Left renal pelvis (tissue), 4 donors: ENCODE measurements at regions not wholly inside any gene's neighbourhood (a gene's known extent, or its start where the extent isn't known, plus 50 kb on each side); places are given as distances from the start of the nearest gene placed in this dataset.
"Not testable (repeated sequence)": the region's sequence is repeated elsewhere in the genome, so short reads cannot be mapped to it uniquely, and the experiment has no call there.

Experiments used
- DNase-seq, 4 donors: peaks; one replicate each; pipeline ENCODE4 v3.0.0-alpha.2; 2013; ENCODE audit warnings: low read depth in 4 of 4, low spot score in 3 of 4

DNA sequence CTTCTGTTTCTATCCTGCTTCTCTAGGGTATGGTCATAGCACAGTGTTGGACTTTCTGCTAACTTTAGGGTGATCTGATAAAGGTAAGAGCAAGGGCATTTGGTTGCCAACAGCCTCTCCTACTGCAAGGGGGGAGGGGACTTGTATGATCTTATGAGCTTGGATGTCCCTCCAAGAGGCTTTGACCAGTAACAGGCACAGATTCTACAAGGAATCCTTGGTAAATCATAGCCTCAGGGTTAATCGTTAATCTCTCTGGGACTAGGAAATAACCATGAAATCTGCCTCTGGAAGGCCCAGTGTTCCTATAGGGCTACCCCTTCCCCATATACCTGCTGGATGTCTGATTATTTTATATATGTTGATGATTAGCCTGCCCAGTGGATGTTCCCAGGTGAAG is 134.8 kb upstream of the TNFSF4 start:
- DNase-seq, result no peak

DNA sequence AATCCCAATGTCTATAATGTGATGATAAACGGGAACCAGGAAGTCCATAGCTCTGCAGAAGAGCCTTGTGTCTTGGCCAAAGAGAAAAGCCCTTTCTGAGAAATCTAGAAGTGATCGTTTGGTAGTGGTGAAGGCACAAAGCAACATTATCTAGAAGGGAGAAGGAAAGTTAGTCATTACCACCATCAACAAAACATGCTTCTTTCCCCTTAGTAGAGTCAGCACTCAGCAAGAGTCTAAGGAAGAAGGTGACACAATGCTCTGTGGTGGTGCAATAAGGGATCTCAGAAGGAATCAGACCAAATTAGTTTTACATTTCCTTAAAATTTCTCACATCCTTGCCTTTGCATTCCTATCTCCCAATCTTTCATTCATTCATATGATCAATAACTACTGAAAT is 134.4 kb upstream of the PRDX6 start:
- no peak for DNase-seq

DNA sequence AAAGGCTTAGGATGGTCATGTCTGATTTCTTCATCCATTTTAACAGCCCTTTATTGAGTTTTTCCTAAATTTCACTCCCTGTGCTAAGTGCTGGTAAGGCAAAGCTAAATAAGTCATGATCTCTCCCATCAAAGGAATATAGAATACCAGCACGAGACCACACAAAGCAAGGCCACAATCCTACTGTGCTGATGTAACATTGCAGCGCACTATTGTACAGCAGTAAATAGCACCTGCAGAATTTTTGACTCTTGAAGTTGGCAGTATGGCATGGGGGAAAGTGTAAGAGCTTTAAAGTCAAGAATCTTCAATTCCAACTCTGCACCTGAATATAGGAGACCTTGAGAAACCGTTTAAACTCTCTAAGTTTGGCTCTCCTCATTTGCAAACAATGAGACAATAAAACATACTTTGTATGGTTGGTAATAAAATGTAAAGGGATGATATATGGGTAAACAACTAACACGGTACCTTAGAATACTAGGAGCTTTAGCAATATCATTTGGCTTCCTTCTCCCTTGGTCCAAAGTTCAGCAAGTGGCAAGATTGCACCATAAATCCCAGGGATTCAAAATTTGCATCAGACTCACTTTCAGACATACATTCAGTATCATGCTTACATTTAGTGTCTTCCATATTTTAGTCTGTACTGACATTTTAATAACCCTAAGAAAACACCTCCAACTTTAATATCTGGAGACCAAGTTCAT is 132.9 kb upstream of the PRDX6 start:
- no peak for DNase-seq

DNA sequence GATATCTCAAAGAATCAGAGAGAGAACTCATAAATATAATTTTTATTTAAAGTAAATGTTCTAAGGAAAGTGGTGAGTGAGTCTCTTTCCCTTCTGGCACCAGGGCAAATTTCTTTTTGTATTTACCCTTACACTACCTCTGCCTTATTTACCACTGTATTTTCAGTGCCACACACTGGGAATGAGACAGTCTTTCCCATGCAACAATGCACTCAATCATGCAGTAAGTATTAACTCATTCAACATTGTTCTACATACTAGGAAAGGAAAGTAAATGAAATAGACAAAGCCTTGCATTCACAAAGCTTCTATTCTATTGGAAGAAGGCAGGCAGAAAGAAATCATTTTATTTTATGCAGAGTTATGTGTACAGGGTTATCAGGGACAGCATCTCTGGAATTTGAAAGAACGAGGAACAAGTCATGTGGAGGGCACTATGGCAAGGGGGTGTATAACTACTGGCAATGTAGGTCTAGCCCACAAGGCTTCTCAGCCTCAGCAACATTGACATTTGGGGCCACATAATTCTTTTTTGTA is 129.8 kb upstream of the PRDX6 start:
- DNase-seq, result no peak

DNA sequence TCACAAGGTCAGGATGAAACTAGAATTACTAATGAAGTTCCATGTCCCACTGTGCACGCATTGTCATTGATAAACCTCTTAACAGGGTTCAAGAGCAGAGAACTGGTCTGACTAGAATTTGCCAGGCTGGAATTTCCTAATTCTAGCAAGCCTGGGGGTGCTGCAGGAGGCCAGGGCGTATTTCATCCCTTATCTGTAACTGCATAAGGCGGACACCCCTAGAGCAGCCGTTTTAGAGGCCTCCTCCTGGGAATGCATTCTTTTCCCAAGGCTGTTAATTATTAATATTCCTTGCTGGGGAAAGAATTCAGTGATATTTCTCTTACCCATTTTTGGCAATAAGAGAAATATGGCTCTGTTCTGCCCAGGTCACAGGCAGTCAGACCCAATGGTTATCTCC is 124.5 kb upstream of the PRDX6 start:
- not testable (repeated sequence) for DNase-seq

DNA sequence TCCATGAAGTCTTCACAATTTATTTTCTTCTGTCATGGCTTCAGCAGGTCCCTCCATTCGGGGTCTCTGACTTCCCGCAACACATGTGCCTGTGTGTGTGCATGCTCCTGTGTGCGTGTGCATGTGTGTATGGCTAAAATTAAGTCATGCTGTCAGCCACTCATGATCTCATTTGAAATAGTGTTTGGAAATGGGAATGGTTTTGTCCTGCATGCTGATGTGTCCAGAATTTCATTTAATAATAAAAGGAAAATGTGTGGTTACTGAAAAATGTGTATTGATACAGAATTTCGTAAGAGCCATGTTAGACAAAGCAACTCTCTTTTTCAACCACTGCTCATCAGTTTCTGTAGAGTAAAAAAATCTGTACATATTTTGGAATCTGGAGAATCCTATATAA is 123.8 kb upstream of the PRDX6 start:
- DNase-seq, result no peak

DNA sequence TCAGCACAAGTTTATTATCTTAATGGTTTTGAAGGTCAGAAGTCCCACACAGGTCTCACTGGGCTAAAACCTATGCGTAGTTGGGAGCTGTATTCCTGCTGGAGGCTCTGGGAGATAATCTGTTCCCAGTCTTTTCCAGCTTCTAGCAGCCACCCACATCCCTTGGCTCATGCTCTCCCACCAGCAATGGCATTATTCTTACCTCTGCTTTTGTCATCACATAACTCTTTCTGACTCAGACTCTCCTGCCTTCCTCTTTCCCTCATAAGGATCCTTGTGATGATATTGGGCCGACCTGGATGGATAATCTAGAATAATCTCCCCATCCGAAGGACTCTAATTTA is 122.2 kb upstream of the PRDX6 start:
- no peak for DNase-seq

DNA sequence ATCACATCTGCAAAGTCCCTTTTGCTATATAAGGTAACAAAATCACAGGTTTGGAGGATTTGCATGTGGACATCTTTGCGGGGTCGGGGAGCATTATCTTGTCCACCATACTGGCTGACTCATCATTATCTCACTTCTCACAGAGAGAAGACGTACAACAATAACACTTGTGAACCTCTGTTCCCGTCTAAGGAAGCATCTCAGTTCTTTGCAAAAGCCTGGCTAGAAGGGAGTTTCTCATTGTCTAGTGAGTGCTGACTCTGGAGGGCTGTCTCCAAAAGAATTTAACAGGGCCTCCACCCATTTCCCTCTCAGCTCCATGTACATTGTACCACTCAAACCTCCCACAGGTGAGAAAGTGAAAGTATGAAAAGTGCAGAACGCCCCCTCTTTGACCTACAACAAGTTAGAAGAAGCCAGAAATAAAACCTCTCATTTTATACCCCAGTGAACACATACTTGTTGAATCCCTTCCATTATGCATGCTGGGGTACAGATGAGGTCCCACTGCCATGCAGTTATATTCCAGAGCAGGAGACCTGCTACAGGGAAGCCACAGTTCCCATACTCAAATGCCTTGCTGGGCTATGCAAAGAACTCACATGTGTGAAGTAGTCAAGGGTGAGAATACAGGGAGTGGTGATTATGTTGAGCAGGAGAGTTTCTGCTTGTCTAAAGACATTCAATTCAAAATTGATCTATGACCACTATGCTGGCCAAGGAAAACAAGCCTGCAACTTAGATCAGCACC is 121.7 kb upstream of the PRDX6 start:
- DNase-seq, result no peak

DNA sequence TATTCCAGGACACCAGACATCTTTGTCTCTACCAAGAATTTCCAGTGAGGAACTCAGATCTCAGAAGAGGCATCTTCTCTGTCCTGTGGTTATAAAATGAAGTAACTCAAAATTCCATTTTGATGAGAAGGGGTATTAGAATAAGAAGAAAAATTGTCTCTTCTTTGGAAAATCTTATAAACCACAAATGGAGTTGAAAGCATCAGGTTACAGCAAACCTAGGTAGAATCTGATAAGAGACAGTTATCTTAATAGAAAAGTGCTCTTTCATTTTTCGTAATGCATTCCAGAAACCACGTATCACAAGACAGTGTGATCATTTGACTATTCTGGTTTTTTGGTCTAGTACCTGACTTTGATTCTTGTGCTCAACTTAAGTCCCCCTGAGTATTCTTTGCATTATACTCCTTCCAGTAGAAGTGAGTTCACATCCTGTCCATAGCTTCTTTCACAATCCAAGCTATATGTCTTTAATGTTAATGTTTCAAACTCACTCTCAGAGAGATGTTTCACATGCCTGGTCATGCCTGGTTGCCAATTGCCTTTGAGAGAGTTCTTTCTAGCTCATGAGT is 120.9 kb upstream of the PRDX6 start:
- DNase-seq, result no peak

DNA sequence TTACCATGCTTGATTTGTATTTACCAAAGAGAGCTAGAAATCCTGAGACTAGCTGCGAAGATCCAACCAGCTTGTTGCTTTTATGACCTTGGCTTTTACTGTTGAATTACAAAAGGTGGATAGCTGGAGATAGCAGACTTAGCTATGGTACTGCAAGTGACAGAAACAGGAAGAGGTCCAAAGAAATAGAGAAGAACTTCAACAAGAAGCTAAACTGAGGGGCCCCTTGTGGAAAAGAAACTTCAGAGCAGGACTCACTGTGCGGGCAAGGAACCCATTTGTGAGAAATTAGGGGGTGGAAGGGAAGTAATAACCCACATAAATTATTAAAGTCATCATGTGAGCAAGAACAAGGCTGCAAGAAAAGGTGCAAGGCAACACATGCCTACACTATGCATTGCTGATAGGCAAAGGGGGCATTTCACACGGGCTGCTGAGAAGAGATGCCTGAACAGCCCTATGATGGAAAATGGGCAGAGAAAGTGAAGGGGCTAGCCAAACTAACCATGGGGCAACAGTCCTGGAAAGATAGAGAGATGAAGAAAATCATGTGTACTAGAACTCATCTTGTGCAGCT is 116.6 kb upstream of the PRDX6 start:
- no peak for DNase-seq

DNA sequence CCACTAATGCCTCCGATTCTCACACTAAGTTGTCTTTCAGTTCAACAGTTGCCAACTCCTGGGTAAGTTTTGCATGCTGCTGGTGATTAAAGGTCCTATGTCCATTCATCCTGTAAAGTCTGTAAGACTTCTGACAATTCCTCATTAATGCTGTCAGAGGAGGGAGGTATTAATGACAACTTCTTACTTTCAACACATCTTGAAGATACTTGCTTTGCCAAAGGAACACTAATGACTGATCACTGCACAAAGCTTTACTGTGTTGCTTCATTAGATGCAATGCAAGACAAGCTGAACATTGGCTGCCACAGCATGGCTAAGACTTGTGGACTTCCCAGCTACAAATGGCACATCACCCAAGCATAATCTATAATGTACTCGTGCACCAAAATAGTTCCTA is 114.6 kb upstream of the PRDX6 start:
- DNase-seq, result no peak

DNA sequence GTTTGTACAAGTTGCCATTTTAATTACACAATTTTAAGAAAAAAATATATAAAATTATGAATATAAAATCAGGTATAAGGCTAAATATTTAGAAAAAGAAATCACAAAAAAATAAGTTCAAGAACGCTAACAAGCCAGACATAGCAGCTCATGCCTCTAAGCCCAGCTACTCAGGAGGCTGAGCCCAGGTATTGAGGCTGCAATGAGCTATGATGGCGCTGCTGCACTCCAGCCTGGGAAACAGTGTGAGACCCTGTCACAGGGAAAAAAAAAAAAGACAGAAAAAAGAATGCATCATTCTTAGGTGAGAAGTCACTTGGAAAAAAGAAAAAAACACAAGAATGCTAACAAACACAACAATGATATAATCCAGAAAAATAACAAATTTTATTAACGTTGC is 112.3 kb upstream of the PRDX6 start:
- no peak for DNase-seq

DNA sequence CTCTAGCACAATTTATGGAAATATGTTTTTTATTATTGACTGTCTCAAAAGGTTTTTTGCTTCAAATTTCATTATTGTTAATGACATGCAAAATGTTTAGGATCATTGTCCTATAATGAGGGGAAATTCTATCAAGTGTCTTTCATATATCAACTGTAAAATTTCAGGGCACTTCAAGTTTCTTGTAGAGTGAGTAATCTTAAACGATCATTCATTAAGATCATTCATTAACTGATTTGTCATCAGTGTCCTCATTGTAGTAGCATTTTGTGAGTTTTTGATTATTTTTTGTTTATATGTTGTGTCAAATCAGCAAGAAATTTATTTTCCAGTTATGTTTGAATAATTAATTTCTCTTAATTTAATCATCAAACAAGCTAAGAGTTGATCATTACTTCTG is 111.8 kb upstream of the PRDX6 start:
- no peak for DNase-seq

DNA sequence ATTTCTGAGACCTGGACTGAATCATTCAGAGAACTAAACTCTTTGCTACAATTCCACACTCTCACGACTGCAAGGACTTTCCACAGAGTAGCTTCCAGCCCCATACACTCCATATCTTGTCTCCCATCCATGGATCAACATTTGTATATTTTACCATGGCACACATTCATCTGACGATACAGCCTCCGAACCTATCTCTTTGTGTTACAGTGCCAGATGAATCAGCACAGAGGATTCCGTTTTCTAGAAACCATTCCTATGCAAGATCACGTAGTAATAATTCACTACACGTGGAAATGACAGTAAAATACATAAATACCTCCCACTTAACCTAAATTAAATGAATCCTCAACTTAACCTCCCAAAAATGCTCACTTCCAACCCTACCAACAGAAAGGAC is 110.0 kb upstream of the PRDX6 start:
- no peak for DNase-seq

DNA sequence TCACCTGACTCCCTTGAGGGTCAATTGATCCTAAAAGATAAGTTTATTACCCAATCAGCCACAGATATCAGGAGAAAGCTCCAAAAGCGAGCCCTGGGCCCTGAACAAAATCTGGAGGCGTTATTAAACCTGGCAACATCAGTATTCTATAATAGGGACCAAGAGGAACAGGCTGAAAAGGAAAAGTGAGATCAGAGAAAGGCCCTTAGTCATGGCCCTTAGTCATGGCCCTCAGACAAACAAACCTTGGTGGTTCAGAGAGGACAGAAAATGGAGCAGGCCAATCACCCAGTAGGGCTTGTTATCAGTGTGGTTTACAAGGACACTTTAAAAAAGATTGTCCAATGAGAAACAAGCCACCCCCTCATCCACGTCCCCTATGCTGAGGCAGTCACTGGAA is 106.5 kb upstream of the PRDX6 start:
- DNase-seq, result not testable (repeated sequence)

DNA sequence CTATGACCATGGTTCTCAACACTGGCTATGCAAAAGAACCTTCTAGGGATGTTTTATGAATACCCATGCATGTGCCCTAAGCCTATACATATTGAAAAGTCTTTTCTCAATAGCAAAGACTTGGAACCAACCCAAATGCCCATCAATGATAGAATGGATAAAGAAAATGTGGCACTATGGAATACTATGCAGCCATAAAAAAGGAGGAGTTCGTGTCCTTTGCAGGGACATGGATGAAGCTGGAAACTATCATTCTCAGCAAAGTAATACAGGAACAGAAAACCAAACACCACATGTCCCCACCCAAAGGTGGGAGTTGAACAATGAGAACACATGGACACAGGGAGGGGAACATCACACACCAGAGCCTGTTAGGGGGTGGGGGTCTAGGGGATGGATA is 101.1 kb upstream of the PRDX6 start:
- not testable (repeated sequence) for DNase-seq

DNA sequence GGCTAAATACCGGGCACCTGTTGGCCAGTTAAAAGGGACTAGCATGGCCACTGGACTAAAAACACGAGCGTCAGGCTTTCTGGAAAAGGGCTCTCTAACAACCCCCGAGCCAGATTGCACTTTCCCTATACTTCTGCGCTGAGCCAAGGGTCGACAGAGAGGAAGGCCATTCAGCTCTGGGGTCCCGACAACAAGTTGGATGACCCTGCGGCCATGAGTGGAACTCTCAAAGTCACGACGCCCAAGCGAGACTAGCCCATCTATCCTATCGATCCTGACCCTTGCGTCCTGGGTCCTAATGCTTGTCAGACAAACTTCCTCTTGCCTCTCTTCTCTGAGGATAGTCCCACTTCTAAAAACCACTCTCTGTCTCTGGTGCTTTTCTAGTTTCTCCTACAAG is 99.9 kb upstream of the PRDX6 start:
- DNase-seq, result no peak

DNA sequence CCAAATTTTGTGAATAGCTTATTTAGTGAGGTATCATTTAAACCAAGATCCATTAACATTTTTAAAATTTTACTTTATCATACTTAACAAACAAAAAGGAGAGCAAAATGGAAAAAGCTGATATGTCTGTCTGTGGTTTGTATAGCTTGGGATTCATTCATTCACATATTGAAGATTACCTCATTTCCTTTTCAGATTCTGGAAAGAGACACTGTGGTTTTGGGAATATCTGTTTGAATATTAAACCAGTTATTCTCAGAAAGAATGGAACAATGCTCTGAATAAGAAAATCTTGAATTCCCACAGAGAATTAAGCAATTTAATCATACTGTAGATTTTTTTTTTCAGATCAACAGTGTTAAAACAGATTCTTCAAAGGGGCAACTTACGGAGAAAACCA is 93.8 kb upstream of the PRDX6 start:
- no peak for DNase-seq

DNA sequence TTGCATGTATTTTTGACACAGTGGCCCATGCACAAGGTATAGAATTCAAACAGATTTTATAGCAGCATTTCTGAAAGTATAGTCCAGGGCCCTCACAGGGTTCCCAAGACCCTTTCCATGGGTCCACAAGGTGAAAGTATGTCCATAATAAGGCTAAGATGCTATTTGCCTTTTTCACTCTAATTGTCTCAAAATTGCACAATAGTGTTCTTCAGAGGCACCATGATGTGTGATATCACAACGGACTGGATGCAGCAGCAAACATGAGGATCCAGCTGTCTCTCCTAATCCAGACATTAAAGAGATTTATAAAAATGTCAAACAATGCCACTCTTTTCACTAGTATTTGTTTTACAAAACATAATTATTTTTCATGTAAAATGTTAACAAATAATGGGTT is 88.8 kb upstream of the PRDX6 start:
- DNase-seq, result no peak

DNA sequence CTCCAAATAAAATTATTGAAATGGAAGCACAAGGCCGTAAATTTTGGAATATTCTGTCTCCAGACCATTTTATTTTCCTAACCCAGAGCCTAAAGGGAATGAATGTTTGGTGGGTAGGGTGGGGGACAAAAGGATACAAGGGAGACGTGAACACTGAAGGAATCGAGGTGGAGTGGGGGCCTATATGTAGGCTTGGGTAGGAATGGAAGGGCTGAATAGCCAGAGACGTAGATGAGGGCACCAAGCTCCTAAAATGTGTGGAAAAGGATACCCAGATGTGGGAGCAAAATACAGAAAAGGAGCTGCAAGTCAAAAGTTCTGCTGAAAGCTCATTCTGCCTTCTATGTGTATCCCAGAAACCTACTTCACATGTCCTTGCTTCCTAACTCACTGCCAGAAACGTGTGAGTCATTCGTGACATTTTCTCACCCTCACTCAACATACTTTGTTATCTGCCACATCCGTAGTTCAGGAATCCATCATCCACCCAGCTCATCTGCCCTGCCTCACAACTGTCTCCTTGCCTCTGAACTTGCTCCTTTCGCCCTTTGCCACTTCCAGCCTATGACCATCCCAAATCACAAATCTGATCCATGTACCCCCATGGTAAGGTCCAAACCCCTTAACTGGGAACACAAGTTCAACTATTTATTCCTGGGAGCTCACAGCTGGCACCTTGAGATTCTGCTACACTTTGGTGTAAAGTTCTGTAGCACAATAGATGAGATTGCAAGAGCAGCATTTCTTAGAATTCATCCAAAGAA is 84.1 kb upstream of the PRDX6 start:
- no peak for DNase-seq

DNA sequence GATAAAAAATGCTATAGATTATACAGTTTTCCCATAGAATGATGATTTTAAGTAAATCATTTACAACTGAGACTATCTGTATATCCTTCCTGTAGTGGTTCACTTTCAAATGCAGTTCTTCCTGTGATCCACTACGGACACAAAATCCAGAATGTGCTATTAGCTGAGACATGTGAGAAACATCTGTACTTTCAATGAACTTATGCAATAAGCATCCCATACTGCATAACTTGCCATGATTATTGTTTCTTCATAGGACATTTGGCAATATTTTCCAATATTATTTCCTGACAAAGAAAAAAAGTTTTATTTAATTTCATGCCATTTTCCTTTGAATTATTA is 83.5 kb upstream of the PRDX6 start:
- no peak for DNase-seq
